Tibial nerve (tissue), 4 donors: ENCODE measurements at regions not wholly inside any gene's neighbourhood (a gene's known extent, or its start where the extent isn't known, plus 50 kb on each side); places are given as distances from the start of the nearest gene placed in this dataset.

ENCODE experiments used
- DNase-seq, 2 donors: peaks; one replicate each; pipeline ENCODE4 v3.0.0-alpha.2; 2019; ENCODE audit warnings: low spot score in 2 of 2
- H3K27ac ChIP-seq, 4 donors: fragments of 200-600 bp; sonication (generic) in 3 of 4; one replicate each; pipeline ENCODE4 v1.5.1; 2017 to 2019; ENCODE audit warnings: mild to moderate bottlenecking in 1 of 4
- H3K27me3 ChIP-seq, 2 donors: fragments of 200-600 bp; sonication (generic) in 1 of 2; one replicate each; pipeline versions ENCODE4 v1.5.1 to v1.6.0; 2017 to 2019
- H3K36me3 ChIP-seq, 3 donors: fragments of 200-600 bp; sonication (generic); one replicate each; pipeline ENCODE4 v1.5.1; 2018 to 2019
- H3K4me1 ChIP-seq, 4 donors: fragments of 200-600 bp; sonication (generic) in 3 of 4; one replicate each; pipeline ENCODE4 v1.5.1; 2017 to 2019
- H3K4me3 ChIP-seq, 4 donors: fragments of 200-600 bp; sonication (generic) in 3 of 4; one replicate each; pipeline ENCODE4 v1.5.1; 2017 to 2019; ENCODE audit warnings: mild to moderate bottlenecking in 1 of 4, moderate library complexity in 1 of 4
- H3K9me3 ChIP-seq, 4 donors: fragments of 200-600 bp; sonication (generic) in 3 of 4; one replicate each; pipeline ENCODE4 v1.5.1; 2017 to 2019
- EP300 ChIP-seq, 2 donors: sonication (generic); formaldehyde crosslinking; IDR thresholded peaks; one replicate each; pipeline ENCODE4 v1.6.1; 2017; ENCODE audit warnings: antibody characterized with exemption in 2 of 2, mild to moderate bottlenecking in 1 of 2
- POLR2A ChIP-seq, 2 donors: fragments of 450-650 bp; IDR thresholded peaks; one replicate each; pipeline ENCODE4 v1.6.1; 2017; ENCODE audit warnings: antibody characterized with exemption in 2 of 2, mild to moderate bottlenecking in 2 of 2, moderate library complexity in 2 of 2
- WGBS, 2 donors: methylation state at CpG; one replicate each; pipeline ENCODE4 v1.1.5; 2018; 5-methylcytosine and 5-hydroxymethylcytosine counted together
- TF ChIP-seq, protein P1 (sequence below), 5 experiments: fragments of 200-600 bp in 3 of 5; fragments of 450-650 bp in 2 of 5; sonication (generic) in 3 of 5; IDR thresholded peaks; one replicate each; pipeline ENCODE4 v1.5.1; 2016 to 2019; ENCODE audit warnings: antibody characterized with exemption in 5 of 5, mild to moderate bottlenecking in 3 of 5, moderate library complexity in 2 of 5

DNA sequence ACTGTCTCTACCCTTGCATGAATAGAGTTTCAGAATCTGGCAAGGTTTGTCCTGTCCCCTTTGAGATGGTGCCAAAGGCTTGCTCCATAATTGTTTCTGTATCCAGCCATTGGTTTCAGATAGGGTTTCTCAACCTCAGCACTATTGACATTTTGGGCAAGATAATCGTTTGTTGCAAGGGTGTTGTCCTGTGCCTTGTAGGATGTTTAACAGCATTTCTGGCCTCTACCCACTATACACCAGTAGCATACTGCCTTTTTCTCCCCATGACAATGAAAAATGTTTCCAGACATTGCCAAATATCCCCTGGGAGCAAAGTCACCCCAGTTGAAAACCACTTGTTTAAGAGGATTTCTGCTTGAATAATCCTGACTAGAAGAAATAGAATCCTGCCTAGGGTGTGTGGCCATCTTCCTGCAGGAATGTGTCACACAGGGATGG, 126.8 kb downstream of the CDC42EP3 start:
- Histone ChIP-seq H3K9me3 (no peaks in the 10 kb centered on the region), H3K27me3 (no peaks in the 10 kb centered on the region), H3K4me3 (no peak overlapping the region), H3K27ac (no peak overlapping the region), H3K36me3 (no peaks in the 10 kb centered on the region), H3K4me1 (no peaks in the 10 kb centered on the region)
- TF ChIP-seq POLR2A (IDR thresholded peaks at IDR 0.05), result no peak
- TF ChIP-seq EP300 (IDR thresholded peaks at IDR 0.05), result no peak
- TF ChIP-seq, protein P1, sequence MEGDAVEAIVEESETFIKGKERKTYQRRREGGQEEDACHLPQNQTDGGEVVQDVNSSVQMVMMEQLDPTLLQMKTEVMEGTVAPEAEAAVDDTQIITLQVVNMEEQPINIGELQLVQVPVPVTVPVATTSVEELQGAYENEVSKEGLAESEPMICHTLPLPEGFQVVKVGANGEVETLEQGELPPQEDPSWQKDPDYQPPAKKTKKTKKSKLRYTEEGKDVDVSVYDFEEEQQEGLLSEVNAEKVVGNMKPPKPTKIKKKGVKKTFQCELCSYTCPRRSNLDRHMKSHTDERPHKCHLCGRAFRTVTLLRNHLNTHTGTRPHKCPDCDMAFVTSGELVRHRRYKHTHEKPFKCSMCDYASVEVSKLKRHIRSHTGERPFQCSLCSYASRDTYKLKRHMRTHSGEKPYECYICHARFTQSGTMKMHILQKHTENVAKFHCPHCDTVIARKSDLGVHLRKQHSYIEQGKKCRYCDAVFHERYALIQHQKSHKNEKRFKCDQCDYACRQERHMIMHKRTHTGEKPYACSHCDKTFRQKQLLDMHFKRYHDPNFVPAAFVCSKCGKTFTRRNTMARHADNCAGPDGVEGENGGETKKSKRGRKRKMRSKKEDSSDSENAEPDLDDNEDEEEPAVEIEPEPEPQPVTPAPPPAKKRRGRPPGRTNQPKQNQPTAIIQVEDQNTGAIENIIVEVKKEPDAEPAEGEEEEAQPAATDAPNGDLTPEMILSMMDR (IDR thresholded peaks at IDR 0.05), result no peak
- 41 to 57% methylated on average over 1 of the region's 1 CpG for WGBS, 2 donors
- DNase-seq, result no peak

DNA sequence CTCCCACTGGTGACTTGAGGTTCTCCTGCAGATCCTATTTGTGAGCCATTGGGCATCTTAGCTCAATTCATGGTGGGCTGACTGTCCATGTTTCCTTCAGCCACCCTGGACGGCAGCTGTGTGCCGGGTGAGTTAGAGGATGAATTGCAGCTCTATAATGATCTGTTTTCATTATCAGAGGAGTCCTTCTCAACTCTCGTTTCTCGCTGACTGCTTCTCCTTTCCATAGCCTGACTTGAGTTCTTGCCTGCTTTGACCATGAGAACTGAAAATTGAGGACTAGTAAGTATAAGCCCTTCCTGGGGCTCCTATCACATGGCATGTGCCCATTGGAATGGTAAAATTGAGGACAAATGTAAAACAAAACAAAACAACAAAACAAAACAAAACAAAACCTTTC, 121.8 kb downstream of the CDC42EP3 start:
- Histone ChIP-seq H3K4me1 (peaks cover 0 to 7% (median 0%) of the 10 kb centered on the region in 4 donors), H3K9me3 (no peaks in the 10 kb centered on the region), H3K4me3 (no peak overlapping the region), H3K36me3 (no peaks in the 10 kb centered on the region), H3K27ac (no peak overlapping the region), H3K27me3 (no peaks in the 10 kb centered on the region)
- WGBS, 2 donors, result 60 to 65% methylated on average over 4 of the region's 4 CpGs
- DNase-seq, result no peak
- TF ChIP-seq, protein P1 (IDR thresholded peaks at IDR 0.05), result no peak
- TF ChIP-seq EP300 (IDR thresholded peaks at IDR 0.05), result no peak

DNA sequence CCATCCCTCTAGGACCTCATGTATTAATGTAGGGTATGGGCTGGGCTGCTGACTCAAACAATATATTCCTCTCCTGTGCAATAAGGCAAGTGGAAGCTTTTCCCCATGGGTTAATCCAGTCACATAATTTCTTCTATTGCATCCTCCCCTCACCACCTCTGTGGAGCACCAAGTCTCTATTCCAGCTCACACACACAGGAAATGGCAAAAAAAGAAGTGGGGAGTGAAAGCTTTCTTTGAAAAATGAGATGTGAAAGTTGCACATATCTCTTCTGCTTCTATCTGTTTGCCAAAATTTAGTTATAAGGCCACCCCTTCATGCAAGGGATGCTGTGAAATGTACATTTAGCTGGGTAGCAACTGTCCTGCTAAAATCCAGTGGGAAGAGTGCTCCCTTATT, 121.3 kb downstream of the CDC42EP3 start:
- H3K4me3 ChIP-seq, result no peak overlapping the region
- no peak overlapping the region for H3K27ac ChIP-seq
- DNase-seq, result no peak
- H3K27me3 ChIP-seq, result no peaks in the 10 kb centered on the region
- H3K36me3 ChIP-seq, result no peaks in the 10 kb centered on the region
- no peaks in the 10 kb centered on the region for H3K9me3 ChIP-seq
- no peak for TF ChIP-seq POLR2A (IDR thresholded peaks at IDR 0.05)
- TF ChIP-seq, protein P1 (IDR thresholded peaks at IDR 0.05), result no peak
- TF ChIP-seq EP300 (IDR thresholded peaks at IDR 0.05), result no peak
- H3K4me1 ChIP-seq, result peaks cover 0 to 7% (median under 1%) of the 10 kb centered on the region in 4 donors

DNA sequence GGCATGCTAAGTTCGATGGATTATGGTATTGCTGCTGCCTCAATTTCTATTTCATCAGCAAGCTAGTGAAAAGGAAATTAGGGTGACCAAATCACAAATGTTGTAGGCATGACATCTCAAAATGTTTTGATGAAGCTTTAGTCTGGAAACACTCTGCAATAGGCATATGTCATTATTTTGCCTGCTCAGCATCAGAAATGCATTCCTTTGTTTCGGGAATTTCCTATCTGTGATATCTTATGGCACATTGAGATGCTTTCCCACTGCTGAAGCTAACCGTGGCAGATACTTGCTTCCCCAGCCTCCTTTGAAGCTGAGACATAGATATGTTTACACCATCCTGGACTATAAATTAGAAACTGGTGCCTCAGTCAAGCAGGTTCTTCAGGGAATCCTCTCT, 119.7 kb downstream of the CDC42EP3 start:
- Histone ChIP-seq H3K4me3 (no peak overlapping the region), H3K27ac (no peak overlapping the region), H3K27me3 (no peaks in the 10 kb centered on the region), H3K36me3 (no peaks in the 10 kb centered on the region), H3K9me3 (no peaks in the 10 kb centered on the region), H3K4me1 (peaks cover 0 to 7% (median 1%) of the 10 kb centered on the region in 4 donors)
- WGBS, 2 donors, result 89 to 92% methylated on average over 3 of the region's 3 CpGs
- TF ChIP-seq POLR2A (IDR thresholded peaks at IDR 0.05), result no peak
- TF ChIP-seq, protein P1 (IDR thresholded peaks at IDR 0.05), result no peak
- TF ChIP-seq EP300 (IDR thresholded peaks at IDR 0.05), result no peak
- no peak for DNase-seq

DNA sequence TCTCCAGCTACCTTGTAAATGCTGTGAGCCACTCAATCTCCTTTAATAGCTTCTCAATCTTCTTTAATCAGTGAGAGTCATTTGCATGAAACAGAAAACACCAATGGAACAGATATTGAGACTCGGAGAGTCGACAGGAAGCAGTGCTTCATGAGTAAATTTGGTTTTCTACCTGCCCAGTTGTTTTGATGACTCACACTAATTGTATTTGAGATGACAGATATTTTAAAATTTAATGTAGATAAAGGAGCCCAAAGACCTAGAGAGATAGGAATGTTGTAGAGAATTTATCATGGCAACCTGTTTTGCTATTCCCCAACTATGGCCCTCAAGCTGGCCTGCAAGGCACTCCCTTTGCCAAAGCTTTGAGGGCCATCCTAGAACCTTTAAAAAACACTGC, 119.1 kb downstream of the CDC42EP3 start:
- H3K27ac ChIP-seq, result no peak overlapping the region
- no peaks in the 10 kb centered on the region for H3K27me3 ChIP-seq
- no peaks in the 10 kb centered on the region for H3K9me3 ChIP-seq
- no peaks in the 10 kb centered on the region for H3K36me3 ChIP-seq
- H3K4me3 ChIP-seq, result no peak overlapping the region
- DNase-seq, result no peak
- 90 to 94% methylated on average over 2 of the region's 2 CpGs for WGBS, 2 donors
- TF ChIP-seq EP300 (IDR thresholded peaks at IDR 0.05) (no peak), POLR2A (IDR thresholded peaks at IDR 0.05) (no peak)
- TF ChIP-seq, protein P1 (IDR thresholded peaks at IDR 0.05), result no peak
- peaks cover 0 to 7% (median 1%) of the 10 kb centered on the region in 4 donors for H3K4me1 ChIP-seq
